HG02973 (cell line): ENCODE measurements at regions not wholly inside any gene's neighbourhood (a gene's known extent, or its start where the extent isn't known, plus 50 kb on each side); places are given as distances from the start of the nearest gene placed in this dataset.

Experiments used
- ATAC-seq: cut with Tn5 transposase; IDR thresholded peaks from one replicate; pipeline ENCODE4 v1.9.1; 2021; ENCODE audit warnings: moderate library complexity; ENCODE audit not compliant: unreplicated experiment

DNA sequence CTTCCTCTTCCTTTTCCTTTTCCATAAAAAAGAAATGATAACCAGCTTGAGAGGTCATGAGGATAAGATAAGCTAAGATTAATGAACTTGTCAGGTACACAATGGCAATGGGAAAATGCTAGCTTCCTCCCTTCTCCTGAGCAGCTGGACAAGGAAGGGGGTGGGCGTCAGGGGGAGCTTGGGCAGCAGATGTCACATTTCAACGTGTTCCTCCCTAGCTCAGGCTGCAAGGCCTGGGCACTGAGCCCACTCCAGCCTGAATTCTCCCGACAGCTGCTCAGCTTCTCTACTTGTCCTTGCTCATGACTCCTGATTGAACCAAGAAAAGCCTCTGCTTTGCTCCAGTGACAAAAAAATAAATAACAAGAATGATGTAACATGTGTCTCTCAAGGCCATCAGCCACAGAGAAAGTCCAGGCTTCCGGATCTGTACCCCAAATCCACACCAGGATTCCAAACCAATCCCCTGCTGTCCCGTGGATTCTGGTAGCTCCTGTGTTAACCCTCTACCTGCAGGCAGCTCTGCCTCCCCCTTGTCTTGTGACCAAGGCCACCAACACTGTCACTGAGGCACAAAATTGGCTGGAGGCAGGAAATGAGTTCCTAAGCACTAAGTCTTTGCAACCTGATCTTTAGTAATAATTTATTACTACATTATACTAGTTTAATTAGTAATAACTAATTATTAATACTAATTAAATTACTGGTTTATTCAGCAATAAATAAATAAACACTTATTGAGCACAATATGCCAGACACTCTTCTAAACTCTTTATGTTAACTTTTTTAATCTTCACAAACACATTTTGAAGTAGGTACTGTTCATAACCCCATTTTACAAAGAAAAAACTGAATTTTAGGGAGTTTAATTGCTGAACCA is 146.5 kb downstream of the CCDC34 start:
- no peak for ATAC-seq

DNA sequence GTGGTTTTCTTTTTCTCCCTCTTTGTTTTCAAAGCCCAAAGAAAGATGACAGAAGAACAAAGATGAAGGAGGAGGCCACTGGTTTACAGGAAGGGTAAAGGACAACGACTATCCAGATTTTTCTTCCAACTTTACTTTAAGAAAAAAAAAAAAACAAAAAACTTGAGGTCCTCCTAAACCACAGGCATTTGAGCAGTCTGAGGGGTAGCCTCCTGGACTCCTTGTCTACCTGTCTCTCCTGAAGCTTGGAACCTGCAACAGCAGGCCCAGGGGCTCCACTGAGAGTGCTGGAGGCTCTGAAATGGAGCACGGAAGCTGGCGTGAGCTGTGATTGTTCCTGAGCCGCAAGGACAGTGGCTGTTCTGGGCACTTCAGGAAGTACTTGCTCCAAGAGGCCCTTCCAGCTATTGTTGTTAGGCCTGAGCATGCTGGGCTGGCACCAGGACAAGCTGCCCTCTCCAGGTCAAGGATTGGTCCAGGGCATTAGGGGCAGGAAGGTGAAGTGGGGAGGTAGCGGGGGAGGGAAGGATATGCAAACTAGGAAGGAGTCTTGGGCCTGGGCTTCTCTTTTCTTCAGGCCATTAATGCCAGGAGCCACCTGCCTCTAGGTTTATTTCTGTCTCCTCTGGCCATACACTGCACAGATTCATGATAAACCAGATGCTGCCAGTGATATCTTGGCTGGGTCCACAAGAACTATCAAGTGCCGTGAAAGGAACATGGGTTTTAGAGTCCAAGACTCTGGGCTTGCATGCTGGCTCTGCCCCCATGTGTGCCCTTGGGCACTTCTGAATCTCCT is 147.3 kb downstream of the CCDC34 start:
- no peak for ATAC-seq

DNA sequence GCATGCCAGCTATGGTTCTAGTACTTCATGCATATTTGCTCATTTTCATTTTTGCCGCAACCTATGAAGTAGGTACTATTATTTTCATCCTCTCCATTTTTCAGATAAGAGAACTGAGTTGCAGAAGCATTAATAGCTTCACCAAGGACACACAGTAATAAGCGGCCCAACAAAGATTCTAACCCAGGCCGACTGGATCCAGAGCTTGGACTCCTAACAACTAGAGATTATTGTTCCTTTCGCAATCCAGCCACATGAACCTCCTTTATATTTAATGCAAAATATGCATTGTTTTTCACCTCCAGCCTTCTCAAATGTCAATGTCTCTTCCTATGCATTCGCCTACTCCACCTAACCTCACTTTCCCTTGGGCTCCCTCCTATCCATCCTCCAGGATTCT is 148.3 kb downstream of the CCDC34 start:
- ATAC-seq = no peak

DNA sequence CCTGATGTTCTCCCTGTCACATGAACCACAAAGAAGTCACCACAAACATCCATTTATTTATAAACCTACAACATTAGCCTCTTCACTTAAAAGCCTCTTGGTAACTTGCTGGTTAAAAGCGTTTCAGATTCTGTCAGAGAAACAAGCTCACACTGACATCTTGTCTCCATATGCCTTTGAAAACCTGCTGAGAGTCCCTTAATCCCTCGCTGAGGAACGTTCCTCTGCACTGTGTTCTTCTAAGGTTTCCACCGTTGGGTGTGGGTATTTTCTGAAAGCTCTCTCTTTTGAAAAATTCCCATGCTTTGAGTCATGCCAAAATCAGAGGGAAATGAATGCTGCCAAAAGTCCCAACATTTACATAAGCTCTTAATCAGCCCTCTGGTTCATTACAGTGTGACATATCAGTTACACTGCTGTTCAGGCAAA is 149.8 kb downstream of the CCDC34 start:
- ATAC-seq = no peak

DNA sequence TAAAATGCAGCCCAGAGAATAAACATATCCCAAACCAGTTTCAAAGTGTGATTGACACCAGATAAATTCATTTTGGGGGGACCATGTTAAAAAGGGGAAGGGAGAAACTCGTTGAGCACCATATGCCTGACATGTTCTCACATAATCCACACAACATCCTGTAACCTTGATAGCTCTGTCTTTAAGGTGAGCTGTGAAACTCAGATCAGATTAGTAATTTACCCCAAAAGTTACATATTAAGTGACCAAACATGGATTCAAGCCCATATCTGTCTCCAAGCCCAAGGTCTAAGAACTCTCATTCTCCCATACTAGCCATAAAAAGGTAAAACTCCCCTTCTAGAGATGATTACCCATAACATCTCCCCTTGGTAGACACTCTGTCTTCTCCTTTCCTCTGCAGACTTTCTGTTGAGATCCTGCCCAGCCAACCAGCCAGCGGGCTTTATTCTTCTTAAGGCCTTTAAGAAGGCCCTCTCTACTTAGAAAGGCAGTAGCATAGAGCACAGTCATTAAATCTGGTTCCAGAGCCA is 150.7 kb downstream of the CCDC34 start:
- ATAC-seq = peak; percentile 40

DNA sequence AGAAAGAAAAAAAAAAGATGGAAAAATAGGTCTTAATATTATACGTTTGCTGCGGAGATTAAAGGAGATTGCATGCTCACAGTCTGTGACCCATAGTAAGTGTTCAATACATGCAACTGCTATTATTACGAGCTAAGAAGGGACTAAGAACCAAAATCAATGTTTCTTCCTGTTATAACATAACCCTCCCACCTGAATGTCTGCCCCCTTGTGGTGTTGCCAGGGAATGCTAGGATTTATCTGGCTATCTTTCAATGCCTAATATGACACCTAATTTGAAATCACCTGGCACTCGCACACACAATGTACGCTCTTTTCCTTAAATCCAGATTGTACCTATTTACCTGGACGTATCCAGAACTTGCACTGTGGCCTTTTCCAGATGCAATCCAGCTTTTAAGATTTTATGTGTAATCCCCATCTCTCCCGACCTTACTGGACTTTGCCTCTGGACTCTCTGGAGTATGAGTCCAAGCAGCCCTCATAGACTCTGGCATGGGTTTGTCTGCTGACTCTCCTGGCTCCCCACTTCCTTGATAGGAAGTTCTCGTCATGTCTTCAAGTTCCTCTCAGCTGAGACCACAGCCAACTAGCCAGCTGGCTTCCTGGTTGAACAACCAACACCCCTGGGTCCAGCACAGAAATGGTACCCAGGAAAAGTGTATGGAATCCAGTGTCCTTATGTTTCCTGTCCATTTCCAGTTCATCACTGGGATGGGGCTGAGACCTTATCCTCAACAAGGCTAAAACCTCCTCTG is 151.5 kb downstream of the CCDC34 start:
- ATAC-seq = no peak

DNA sequence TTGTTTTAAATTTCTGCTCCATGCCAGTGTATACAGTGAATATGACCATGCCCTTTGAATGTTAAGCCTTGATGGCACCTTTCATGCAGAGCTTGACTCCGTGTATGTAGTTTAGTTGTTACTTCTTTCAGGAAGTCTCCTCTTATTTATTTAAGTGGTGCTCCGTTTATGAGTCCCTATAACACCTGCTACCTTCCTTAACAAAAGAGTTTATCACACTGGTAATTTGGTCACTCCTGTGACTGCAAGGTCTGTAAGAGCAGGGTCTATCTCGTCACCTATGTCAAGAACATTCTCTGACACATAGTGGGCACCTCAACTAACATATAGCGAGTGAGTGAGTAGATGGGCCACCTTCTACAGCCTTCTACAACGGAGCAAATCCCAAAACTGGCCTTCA is 152.5 kb downstream of the CCDC34 start:
- ATAC-seq = no peak

DNA sequence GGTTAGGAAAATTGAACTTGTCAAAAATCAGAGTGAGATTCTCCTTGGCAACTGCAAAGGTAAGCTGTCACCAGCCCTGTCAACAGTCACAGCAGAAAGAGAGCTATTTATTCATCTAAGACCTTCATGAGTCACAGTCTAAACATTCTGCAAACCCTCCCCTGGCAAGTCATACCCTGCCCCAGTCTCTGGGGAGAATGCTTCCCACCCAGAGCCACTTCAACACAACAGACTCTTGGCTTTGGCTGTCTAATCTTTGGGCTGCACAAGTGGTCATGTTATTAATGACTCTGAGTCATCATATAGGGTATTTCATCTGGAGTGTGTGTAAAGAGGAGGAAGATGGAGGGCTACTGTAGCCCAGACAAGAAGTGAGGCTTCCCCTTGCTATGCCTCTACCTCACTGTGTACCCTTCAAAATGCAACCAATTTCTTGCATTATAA is 153.4 kb downstream of the CCDC34 start:
- ATAC-seq = no peak

DNA sequence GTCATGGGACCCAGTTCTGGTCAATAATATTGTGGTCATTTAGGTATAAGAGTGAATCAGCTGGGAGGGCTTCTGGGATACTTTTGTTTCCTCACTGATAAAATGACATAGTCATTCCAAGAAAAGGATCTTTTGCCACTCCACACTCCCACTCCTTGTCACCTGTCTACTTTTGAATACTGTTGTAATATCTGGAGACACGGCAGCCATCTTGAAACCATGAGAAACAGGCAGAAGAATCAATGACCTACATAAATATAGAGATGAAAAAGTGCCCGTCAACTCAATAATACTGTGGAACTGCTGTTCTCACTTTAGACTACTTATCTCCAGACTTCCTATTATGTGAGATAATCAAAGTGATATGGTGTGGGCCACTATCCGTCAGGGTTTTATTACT is 154.2 kb downstream of the CCDC34 start:
- ATAC-seq = no peak

DNA sequence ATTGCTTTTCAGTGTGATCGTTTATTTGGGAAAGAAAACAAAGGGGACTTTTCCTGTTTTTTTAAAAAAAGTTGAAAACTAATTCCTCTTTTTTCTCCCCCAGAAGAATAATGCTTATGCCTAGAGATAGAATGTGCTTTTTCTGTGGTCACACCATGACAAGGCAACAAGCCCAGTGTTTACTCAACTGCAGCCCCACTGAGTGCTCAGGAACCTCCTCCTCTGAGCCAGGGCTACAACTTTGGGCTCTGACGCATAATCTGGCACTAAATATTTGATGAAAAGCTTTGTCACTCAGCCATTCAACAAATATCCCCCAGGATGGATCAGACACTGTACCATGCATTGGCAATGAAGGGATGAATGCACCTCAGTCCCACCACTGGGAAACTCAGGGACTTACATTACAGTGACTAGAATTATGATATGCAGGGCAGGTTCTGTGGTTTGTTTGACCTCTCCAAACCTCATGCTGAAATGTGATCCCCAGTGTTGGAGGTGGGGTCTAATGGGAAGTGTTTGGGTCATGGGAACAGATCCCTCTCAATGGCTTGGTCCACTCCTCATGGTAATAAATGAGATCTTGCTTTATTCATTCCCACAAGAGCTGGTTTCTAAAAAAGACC is 155.9 kb downstream of the CCDC34 start:
- ATAC-seq = no peak

DNA sequence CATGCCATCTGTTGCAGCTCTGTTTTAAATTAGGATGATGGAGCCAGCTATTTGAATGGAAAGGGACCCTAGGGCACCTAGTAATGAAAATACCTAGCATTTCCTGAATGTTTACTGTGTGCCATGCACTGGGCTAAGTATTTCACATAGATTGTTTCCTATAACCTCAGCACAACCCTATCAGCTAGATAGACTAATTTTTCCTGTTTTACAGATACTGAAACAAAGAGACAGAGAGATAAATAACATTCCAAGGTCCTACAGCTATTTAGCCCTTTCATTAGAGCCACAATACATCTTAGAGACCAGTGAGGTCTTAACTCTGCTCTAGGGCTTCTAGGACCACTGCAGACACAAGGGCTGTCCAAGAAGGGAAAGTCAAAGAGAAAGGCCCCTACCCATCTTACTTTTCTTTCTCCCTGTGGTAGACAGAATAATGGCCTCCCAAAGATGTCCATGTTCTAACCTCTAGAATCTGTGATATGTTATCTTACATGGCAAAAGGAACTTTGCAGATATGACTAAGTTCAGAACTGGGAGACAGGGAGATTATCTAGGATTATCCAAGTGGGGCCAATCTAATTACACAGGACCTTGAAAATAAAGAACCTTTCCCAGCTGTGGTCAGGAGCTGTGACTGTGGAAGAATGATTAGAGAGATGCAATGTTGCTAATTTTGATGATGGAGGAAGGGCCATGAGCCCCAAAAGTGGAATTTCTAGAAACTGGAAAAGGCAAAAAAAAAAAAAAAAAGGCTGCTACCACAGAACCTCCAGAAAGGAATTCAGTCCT is 157.0 kb downstream of the CCDC34 start:
- no peak for ATAC-seq

DNA sequence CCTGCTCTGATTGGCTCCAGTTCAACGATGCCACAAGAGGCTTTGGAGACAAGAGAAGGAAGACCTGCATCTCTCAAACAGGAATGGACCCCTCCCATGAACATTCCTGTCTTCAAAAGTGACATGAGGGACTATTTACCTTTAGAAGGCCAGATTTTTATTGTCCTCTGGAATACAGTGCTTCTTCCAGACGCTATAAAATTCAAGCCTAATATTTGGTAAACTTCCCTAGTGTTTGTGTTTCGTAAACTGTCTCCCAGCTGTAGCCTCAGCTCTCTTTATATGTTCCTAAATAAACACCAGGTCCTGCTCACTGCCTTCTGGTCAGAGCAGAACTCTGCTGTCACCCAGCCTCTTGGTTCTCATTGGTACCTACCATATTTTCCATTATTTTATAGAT is 157.8 kb downstream of the CCDC34 start:
- no peak for ATAC-seq

DNA sequence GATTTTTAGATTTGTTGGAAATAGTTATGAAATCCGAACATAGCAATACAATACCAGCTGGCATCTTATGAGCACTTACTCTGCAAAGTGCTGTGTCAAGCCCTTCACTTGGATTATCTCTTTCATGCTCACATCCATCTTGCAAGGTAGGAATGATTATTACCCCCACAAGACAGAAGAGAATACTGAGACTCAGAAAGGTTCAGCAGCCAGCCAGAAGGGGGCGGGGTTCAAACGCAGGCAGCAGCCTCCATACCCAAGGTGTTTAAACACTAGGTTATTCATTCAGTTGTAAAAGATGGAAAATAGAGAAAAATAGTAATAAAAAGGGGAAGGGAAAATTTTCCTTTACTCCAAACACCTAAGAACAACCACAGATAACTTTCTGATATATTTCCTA is 158.5 kb downstream of the CCDC34 start:
- no peak for ATAC-seq

DNA sequence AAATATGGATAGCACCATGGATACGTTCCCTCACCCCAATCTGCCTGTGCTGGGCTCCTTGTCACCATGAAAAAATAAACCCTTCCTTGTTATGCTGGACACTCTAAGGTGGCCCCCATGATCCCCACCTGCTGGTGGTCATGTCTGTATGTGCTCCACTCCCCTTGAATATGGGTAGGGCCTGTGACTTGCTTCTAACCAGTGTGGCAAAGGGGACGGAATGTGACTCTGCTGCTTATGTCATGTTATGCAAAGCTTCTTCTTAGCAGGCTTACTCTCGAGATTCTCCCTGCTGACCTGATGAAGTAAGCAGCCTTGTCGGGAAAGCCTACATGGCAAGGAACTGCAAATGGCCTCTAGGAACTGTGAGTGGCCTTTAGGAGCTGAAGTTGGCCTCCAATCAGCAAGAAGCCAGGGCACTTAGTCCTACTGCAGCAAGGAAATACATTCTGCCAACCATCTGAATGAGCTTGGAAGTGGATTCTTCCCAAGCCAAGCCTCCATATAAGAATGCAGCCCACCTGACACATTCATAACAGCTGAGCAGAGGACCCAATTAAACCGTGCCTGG is 159.9 kb downstream of the CCDC34 start:
- no peak for ATAC-seq

DNA sequence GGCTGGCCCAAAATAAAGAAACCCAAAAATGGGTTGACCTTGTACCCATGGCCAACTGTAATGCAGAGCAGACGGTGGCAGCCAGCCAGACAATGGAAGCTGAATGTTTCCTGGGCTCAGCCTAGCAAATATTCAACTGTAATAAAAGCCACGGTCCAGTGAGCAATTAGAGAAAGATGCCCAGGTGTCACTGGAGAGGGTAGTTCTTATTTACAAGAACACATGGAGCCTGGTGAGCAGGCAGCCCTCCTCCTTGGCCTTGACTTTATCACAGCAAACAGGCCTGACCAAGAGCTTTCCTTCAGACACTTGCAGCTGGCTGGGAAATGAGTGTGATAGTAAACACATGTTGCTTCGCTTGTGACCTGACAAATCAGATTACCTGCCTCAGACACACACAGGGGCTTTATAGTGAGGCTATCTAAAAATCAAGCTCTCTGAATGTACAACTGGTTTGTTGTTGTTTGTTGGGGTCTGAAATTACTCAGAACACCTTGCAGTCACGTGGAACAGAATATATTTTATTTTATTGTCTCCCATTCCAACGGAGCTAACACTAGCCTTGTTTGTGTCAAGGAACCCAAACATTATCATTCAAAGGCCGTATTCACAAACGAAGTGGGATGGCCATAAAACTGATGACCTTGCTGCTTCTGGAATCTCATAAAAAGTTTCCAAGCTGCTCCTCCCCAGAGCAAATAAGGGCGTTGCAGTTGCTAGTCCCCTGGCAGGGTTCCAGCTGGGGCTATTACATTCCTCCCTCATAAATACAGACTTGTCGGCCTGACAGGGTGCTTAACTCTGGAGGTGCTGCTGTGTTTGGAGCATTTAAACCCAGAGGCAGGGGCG is 161.1 kb downstream of the BBOX1 start:
- ATAC-seq = no peak

DNA sequence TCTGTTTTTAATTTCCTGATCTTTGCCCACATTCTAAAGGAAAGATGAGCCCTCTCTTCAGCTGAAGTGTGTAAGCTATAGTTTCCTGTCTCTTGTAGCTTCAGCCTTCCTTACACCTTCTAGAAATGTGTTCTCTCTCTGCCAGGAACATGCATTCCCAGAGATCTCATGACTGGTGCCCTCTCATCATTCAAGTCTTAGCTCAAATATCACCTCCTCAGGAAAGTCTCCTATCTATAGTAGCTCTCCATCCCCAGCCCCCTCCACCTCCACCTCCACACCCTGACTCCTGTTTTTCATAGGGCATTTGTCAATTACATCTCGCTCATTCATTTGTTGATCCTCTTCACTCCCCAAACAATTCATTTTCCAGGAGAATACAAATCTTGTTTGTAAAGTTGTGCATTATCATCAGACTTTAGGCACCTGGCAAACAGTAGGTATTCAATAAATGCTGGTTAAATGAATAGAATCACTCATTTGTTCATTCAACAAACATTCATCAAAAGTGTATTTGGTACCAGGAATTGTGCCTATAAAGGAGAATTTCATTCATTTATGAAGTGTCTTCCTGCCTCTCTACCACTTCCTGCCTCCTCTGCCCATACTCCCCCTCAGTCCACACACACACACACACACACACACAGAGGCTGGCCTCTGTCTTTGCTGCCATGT is 160.3 kb downstream of the BBOX1 start:
- no peak for ATAC-seq

DNA sequence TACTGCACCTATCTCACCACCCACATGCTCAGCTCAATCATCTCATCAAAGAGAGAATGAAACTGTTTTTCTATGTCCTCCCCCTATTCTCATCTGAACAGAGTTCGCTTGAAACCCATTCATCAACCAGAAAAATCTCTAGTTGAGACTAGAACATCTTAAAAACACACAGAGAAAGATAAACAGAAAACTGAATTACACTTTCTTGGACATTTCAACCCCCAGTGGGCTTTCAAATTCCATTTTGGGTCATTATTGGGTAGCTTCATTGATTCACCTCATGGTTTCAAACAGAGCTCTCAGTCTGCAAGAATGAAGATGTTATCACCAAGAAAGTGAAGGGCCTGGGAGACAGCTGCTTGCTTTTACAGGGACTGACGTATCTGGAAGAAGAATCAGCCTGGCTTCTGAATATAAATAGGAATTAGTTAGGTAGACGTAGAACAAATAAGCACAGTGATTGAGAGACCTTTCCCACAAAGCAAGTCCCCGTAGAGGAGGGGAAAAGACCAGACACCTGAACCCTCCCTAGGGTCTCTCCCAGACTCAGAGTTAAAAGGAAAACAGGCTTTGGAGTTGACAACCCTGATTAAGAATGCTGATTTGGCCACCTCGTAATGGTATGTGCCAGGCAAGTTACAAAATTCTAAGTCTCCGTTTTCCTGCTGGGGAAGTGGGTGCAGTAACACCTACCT is 155.7 kb downstream of the BBOX1 start:
- no peak for ATAC-seq

DNA sequence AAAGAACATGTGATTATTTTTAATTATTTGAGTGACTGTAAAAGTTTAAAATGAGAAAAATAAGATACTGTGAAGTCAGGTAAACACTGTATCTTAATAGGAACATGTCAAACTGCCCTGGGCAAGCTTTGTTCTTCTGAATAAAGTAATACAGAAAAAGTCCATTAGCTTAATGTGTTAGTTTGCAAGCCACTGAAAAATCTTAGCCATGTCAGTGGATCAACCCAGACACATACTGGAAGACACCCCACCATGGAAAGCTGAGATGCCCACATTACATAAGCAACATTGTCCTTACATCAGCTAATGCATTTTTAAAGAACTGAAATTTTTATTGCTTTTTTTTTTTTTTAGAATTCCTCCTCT is 155.2 kb downstream of the BBOX1 start:
- ATAC-seq = no peak
